Epithelial cell of proximal tubule (primary cell): ENCODE measurements at regions not wholly inside any gene's neighbourhood (a gene's known extent, or its start where the extent isn't known, plus 50 kb on each side); places are given as distances from the start of the nearest gene placed in this dataset.

Experiments used
- DNase-seq: peaks from one replicate; pipeline ENCODE4 v3.0.0-alpha.2; 2011; ENCODE audit warnings: low read depth
- H3K4me3 ChIP-seq: 2 replicates; pipeline ENCODE4 v1.5.1; 2011; ENCODE audit warnings: low read depth, mild to moderate bottlenecking, low read length
- TF ChIP-seq, protein P1 (sequence below): conservative IDR thresholded peaks from 2 replicates; pipeline ENCODE4 v1.5.1; 2012; ENCODE audit warnings: low read depth, mild to moderate bottlenecking, low read length

DNA sequence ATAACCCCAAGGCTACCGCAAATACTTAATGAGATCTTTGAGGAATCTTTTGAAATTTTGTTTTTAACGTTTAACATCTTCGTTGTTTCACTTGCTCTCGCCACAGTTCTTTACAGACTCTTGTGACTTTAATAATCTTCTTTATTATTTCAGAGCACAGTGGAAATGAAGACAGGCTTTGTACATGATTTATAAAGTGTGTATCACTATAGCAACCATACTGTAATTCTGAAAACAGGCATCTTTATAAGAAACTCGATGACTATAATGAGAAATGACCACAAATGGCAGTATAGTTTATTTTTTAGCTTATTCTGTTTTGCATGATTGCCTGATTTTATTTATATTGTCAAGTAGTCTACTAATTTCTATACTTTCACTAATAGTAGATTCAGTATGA is 224.4 kb upstream of the GALNTL6 start:
- TF ChIP-seq, protein P1, sequence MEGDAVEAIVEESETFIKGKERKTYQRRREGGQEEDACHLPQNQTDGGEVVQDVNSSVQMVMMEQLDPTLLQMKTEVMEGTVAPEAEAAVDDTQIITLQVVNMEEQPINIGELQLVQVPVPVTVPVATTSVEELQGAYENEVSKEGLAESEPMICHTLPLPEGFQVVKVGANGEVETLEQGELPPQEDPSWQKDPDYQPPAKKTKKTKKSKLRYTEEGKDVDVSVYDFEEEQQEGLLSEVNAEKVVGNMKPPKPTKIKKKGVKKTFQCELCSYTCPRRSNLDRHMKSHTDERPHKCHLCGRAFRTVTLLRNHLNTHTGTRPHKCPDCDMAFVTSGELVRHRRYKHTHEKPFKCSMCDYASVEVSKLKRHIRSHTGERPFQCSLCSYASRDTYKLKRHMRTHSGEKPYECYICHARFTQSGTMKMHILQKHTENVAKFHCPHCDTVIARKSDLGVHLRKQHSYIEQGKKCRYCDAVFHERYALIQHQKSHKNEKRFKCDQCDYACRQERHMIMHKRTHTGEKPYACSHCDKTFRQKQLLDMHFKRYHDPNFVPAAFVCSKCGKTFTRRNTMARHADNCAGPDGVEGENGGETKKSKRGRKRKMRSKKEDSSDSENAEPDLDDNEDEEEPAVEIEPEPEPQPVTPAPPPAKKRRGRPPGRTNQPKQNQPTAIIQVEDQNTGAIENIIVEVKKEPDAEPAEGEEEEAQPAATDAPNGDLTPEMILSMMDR = no peak
- no peak for DNase-seq
- no peak overlapping the region for H3K4me3 ChIP-seq

DNA sequence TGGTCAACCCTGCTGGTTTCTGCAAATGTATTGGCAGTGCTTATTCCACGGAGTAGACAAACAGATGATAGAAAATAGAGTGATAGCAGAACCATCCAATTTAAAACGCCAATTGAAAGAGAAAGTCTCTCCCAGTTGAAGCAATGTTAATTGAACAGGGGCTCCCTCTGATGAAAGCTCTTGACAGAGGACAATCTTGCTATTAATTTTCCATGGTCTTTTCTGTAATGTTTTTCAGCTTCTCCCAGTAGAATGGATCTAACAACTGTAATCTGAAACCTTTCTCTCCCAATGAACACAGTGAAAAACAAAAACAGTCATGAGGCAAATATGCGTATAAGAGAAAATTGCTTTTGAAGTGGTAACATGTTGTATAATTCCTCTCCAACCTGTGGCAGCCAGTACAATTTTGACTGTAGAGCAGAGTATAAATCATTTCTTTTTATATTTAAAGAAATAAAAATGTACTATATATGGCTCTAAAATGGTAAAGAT is 225.1 kb upstream of the GALNTL6 start:
- no peak for DNase-seq
- H3K4me3 ChIP-seq = no peak overlapping the region
- TF ChIP-seq, protein P1 = no peak

DNA sequence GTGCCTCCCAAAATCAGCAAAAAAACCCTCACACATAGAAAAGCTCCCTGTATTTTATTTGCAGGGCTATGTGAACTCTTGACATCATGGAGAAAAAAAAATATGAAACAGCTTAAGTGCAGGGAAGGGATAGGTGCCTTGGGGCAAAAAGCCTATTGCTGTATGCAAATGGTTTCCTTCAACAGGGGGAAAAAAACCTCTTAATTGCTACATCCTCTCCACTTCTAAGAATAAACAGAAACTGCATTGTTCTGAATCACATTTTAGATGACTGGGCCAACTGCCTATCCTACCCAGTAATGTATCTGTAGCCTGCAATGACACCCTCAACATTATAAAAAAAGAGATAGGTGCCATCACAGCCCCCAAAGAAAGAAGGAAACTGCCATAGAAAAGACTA is 229.4 kb upstream of the GALNTL6 start:
- TF ChIP-seq, protein P1 = no peak
- no peak for DNase-seq

DNA sequence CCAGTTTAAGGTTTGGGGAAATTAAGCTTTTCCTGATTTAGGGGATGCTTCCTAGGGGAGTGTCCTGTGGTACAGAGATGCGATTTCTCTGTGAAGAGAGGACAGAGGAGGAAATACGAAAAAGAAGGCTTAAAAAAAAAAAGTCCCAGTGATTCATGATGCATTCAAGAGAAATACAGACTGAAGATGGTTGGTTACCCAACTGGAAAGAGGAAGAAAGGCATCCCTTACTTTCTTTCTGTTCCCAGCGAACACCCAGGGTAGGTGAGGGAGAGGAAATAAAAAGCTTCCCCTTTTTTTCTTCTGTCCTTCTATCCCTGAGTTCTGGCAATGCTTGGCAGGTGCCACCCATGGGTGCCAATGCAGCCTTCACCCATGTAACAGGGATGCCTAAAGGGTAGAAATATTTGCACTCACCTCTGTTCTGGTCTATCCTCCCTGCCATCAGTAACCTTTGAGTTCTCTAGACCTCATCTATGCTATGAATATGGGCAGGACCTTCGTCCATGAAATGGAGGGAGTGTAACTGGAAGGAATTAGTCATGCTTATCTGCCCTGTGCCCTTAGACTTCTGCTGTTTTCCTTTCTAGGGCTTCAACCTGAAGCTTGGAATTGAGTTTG is 230.1 kb upstream of the GALNTL6 start:
- TF ChIP-seq, protein P1 = no peak
- H3K4me3 ChIP-seq = no peak overlapping the region
- DNase-seq = no peak

More for the DNA sequence above, 229.4 kb upstream of the GALNTL6 start:
- no peak overlapping the region for H3K4me3 ChIP-seq

DNA sequence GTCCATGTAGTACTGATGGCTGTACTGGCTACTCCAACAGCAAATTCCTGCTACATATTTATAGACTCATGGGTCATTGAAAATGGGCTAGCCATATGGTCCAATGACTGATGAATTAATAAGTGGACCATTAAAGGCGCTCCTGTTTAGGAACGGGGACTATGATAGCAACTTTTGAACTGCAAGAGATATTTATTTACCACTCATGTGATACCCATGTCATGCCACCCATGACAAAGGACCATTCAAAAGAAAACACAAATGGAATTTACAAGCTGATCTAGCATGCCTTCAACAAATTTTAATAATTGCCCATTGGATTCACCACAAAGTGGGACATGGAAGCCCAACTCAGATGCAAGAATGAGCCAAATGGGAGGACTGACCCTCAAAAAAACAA is 240.0 kb upstream of the GALNTL6 start:
- H3K4me3 ChIP-seq = no peak overlapping the region
- DNase-seq = no peak
- TF ChIP-seq, protein P1 = no peak

DNA sequence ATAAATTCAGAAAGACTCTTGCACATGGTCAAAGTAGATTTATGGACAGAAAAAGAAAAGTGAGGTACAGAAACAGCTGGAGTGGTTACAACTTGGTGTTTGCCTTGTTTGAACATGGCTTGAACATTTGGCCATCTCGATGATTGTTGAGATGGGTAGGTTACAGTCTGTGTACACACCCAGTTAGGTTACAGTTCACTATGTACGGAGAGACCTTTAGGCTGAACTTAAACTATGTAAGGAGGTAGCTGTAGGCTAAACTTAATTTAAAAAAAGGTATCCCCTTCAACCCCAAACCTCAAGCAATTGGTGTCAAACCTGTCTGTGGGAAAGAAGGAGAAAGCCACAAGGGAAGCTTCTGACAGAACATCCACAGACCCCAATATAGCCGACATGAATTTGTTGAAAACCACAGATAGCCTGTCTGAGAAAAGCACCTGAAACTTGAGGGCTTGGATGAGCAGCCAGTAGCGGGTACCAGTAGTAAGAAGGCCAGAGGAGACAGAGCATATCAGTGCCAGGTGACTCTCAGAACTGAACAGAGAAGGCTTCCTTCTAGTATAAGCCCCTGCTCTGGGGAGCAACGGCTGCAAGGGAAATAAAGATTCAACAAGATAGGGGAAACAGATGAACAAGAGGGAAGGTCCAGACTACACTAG is 247.9 kb upstream of the GALNTL6 start:
- no peak for DNase-seq
- no peak overlapping the region for H3K4me3 ChIP-seq
- TF ChIP-seq, protein P1 = no peak

DNA sequence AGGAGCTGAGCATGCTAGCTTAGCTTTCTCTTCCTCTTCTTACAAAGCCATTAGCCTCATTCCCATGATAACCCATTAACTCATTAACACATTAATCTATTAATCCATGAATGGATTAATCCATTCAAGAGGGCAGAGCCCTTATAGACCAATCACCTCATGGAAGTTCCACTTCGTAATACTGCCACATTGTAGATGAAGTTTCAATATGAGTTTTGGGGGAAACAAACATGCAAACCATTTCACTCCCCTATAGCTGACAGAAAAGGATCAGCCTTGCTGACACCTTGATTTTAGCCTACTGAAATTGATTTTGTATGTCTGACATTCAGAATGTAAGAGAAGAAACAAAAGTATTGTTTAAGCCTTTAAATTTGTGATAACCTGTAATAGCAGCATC is 251.8 kb upstream of the GALNTL6 start:
- H3K4me3 ChIP-seq = no peak overlapping the region
- DNase-seq = no peak
- TF ChIP-seq, protein P1 = no peak
